NB4 (cell line): ENCODE measurements at regions not wholly inside any gene's neighbourhood (a gene's known extent, or its start where the extent isn't known, plus 50 kb on each side); places are given as distances from the start of the nearest gene placed in this dataset.

Source experiments
- CTCF ChIP-seq: IDR thresholded peaks from one replicate; pipeline ENCODE4 v1.5.1; 2012; ENCODE audit warnings: low read depth, low read length
- MAX ChIP-seq: IDR thresholded peaks from 2 replicates; pipeline ENCODE4 v1.6.1; 2011; ENCODE audit warnings: low read depth, low read length
- POLR2A ChIP-seq: IDR thresholded peaks from 2 replicates; pipeline ENCODE4 v1.6.1; 2011; ENCODE audit warnings: mild to moderate bottlenecking; ENCODE audit not compliant: insufficient read length; ENCODE audit errors: extremely low read depth

DNA sequence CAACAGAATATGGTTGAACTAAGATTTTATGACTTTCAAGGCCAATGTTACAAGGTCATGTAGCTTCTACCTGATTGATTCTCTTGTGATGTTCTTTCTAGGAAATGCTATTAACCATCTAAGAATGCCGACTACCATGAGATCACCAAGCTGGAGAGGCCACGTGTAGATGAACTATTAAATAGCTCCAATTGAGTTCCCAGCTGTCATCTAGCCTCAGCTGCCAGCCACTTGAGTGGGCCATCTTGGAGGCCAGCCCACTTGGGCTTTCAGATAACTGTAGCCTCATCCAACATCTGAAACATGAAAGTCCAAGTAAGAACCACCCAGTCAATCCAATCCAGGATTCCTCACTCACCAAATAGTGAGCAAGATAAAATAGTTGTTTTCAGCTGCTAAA is 376.9 kb upstream of the TMEFF2 start:
- TF ChIP-seq CTCF, result no peak
- no peak for TF ChIP-seq POLR2A
- no peak for TF ChIP-seq MAX
